ENCODE measurements at regions not wholly inside any gene's neighbourhood (a gene's known extent, or its start where the extent isn't known, plus 50 kb on each side); places are given as distances from the start of the nearest gene placed in this dataset.

DNA sequence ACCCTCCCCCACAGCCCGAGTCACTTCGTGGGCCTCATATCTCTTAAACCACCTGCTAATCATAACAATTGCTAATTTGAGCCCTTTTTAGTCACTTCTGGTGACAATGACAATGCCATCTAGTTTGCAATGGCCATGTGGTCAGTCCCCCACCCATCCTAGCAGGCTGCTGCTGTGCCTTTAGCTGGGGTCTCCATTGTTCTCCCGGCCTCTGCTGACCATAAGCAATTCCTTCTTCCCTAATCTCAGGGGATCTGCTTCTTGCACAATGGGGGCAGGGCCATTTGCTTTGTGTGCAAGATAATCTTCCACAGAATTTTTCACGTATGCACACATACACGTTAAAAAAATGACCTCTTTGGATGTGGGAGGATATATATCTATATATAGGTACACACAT, 406.1 kb upstream of the ONECUT1 start:
- TF ChIP-seq CTCF (IDR thresholded peaks at IDR 0.05) (no peak), EZH2 (IDR thresholded peaks at IDR 0.05) (no peak)
